ENCODE measurements at regions not wholly inside any gene's neighbourhood (a gene's known extent, or its start where the extent isn't known, plus 50 kb on each side); places are given as distances from the start of the nearest gene placed in this dataset.
"Not testable (repeated sequence)": the region's sequence is repeated elsewhere in the genome, so short reads cannot be mapped to it uniquely, and the experiment has no call there.

GRCh38 chr17:63090358-63091114, 124.5 kb downstream of the TANC2 start:
- H3K4me1 Mint-ChIP-seq; H3K27ac Mint-ChIP-seq; CTCF ChIA-PET; DNase-seq; H3K36me3 Mint-ChIP-seq; H3K9me3 Mint-ChIP-seq (ENCODE audit: low read depth); H3K4me3 Mint-ChIP-seq; H3K27me3 Mint-ChIP-seq; ATAC-seq: not testable (repeated sequence)

- H3K9me3 Mint-ChIP-seq (ENCODE audit: low read depth); CTCF ChIA-PET; H3K27ac Mint-ChIP-seq; H3K36me3 Mint-ChIP-seq; H3K4me3 Mint-ChIP-seq; DNase-seq; H3K4me1 Mint-ChIP-seq; H3K27me3 Mint-ChIP-seq; ATAC-seq: not testable (repeated sequence)
Observed at GRCh38 chr17:63091909-63092308, 125.9 kb downstream of the TANC2 start.

- Mint-ChIP-seq H3K9me3 (ENCODE audit: low read depth) (peaks cover 3% of the 10 kb centered on the region), H3K4me3 (no peak overlapping the region), H3K4me1 (no peaks in the 10 kb centered on the region), H3K36me3 (peaks cover 1% of the 10 kb centered on the region), H3K27me3 (no peaks in the 10 kb centered on the region), H3K27ac (no peak overlapping the region)
- DNase-seq (no peak), ATAC-seq (no peak)
- CTCF ChIA-PET = no interaction called here
Observed at GRCh38 chr17:63094631-63095030, 128.6 kb downstream of the TANC2 start.

DNA sequence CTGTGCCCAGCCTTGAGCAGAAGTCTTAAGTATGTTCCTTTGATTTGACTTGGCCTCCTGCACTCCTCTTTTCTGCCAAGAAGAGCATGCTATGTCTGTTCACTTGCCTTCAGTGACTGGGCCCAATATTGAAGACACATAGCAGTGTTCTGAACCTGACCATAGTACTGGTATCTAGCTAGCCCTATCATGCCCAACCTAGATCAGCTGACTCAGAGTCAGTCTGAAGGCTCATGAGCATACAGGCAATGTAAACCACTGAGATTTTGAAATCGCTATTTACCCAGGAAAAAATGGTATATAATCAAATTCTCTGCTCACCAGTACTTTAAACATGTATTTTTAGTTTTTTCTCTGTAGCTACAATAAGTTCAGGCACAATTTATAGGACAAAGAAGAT, 129.4 kb downstream of the TANC2 start:
- no peaks in the 10 kb centered on the region for H3K27me3 Mint-ChIP-seq

GRCh38 chr17:63095879-63096278, 129.8 kb downstream of the TANC2 start:
- peaks cover 3% of the 10 kb centered on the region for H3K9me3 Mint-ChIP-seq (ENCODE audit: low read depth)
- H3K27ac Mint-ChIP-seq = no peak overlapping the region
- H3K36me3 Mint-ChIP-seq = peaks cover 1% of the 10 kb centered on the region
- H3K4me1 Mint-ChIP-seq = no peaks in the 10 kb centered on the region
- no peak for DNase-seq
- ATAC-seq = no peak
- no peak overlapping the region for H3K4me3 Mint-ChIP-seq
- H3K27me3 Mint-ChIP-seq = no peaks in the 10 kb centered on the region
- CTCF ChIA-PET = no interaction called here

More for the DNA sequence above, 129.4 kb downstream of the TANC2 start:
- ATAC-seq (no peak), DNase-seq (no peak)
- H3K4me1 Mint-ChIP-seq = no peaks in the 10 kb centered on the region
- peaks cover 3% of the 10 kb centered on the region for H3K9me3 Mint-ChIP-seq (ENCODE audit: low read depth)
- no peak overlapping the region for H3K4me3 Mint-ChIP-seq
- H3K27ac Mint-ChIP-seq = no peak overlapping the region
- CTCF ChIA-PET = no interaction called here
- peaks cover 1% of the 10 kb centered on the region for H3K36me3 Mint-ChIP-seq

- H3K4me3 Mint-ChIP-seq = no peak overlapping the region
- no peaks in the 10 kb centered on the region for H3K27me3 Mint-ChIP-seq
- no peak for ATAC-seq
- peaks cover 1% of the 10 kb centered on the region for H3K36me3 Mint-ChIP-seq
- CTCF ChIA-PET = no interaction called here
- no peaks in the 10 kb centered on the region for H3K4me1 Mint-ChIP-seq
- no peak overlapping the region for H3K27ac Mint-ChIP-seq
- peaks cover 3% of the 10 kb centered on the region for H3K9me3 Mint-ChIP-seq (ENCODE audit: low read depth)
- no peak for DNase-seq
Observed at GRCh38 chr17:63096426-63096825, 130.4 kb downstream of the TANC2 start.

DNA sequence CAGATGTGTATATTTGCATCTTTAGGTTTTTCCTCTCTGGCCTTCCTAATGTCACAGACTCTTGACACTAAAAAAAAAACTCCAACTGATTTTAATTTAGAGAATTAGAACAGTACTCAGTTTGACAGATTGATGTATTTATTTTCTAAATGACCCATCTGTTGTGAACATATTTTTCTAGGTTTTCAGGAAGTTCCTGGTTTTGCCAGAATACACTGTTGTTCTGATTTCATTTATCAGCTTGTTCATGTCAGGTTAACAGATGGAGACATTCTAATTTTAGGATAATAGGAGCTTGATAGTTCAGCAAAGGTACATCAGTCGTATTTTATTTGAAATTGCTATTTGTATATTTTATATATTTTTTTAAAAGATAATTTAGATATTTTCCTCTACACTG, 133.4 kb downstream of the TANC2 start:
- DNase-seq (no peak), ATAC-seq (no peak)
- no peaks in the 10 kb centered on the region for H3K9me3 Mint-ChIP-seq (ENCODE audit: low read depth)
- no peaks in the 10 kb centered on the region for H3K4me1 Mint-ChIP-seq
- no peak overlapping the region for H3K4me3 Mint-ChIP-seq
- H3K27ac Mint-ChIP-seq = no peak overlapping the region
- H3K36me3 Mint-ChIP-seq = no peaks in the 10 kb centered on the region
- H3K27me3 Mint-ChIP-seq = no peaks in the 10 kb centered on the region
- CTCF ChIA-PET = interaction anchor here (0.7 kb wide), 1 partner anchor 318 kb away, joined by 3 read pairs; no protein-coding TSS in a partner anchor

GRCh38 chr17:63102034-63102433, 136.0 kb downstream of the TANC2 start:
- Mint-ChIP-seq H3K27ac (no peak overlapping the region), H3K36me3 (no peaks in the 10 kb centered on the region), H3K4me1 (no peaks in the 10 kb centered on the region), H3K9me3 (ENCODE audit: low read depth) (no peaks in the 10 kb centered on the region), H3K4me3 (no peak overlapping the region), H3K27me3 (no peaks in the 10 kb centered on the region)
- CTCF ChIA-PET = no interaction called here
- ATAC-seq (no peak), DNase-seq (no peak)

DNA sequence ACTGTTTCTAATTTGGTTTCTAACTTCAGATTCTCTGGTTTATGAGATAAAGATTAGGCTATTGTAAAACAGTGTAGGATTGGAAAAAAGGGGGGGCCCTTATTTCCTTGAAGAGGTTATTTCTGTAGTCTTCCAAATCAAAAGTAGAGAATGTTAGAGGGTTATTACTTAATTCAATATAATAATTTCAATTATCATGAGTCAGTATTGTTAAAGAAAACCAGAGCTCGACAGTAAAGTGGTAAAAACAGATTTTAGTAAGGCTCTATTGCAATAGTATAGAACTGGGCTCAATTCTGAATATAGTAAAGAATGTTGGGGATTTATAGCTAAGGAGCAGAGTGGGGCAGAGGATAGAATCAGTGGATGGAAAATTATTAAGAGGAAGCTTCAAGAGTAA, 140.0 kb downstream of the TANC2 start:
- no peak overlapping the region for H3K4me3 Mint-ChIP-seq
- CTCF ChIA-PET = no interaction called here
- ATAC-seq = no peak

GRCh38 chr17:63109661-63110060, 143.6 kb downstream of the TANC2 start:
- Mint-ChIP-seq H3K9me3 (ENCODE audit: low read depth) (no peaks in the 10 kb centered on the region), H3K4me3 (no peak overlapping the region), H3K27ac (no peak overlapping the region), H3K4me1 (no peaks in the 10 kb centered on the region), H3K27me3 (no peaks in the 10 kb centered on the region), H3K36me3 (no peaks in the 10 kb centered on the region)
- CTCF ChIA-PET = no interaction called here
- no peak for ATAC-seq
- no peak for DNase-seq

More for the DNA sequence above, 140.0 kb downstream of the TANC2 start:
- no peak overlapping the region for H3K27ac Mint-ChIP-seq
- no peak for DNase-seq
- H3K4me1 Mint-ChIP-seq = no peaks in the 10 kb centered on the region
- no peaks in the 10 kb centered on the region for H3K27me3 Mint-ChIP-seq
- H3K36me3 Mint-ChIP-seq = no peaks in the 10 kb centered on the region
- H3K9me3 Mint-ChIP-seq (ENCODE audit: low read depth) = no peaks in the 10 kb centered on the region

DNA sequence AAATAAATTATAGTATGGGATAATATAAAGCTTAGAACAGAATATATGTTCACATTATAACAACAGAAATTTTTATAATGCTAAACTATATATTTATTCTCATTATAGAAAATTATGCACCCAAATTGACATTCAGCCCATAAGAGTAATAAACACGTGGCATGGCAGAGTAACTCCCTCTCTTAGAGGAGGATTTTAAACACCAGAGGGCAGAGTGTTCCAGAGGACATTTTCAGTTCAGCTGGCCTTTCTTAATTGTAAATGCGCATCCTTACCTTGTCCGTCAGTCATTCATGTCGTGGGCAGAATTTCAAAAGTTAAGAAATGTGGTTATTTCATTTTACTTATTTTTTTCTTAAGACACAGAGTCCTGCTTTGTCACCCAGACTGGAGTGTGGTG, 147.1 kb downstream of the TANC2 start:
- CTCF ChIA-PET = interaction anchor here (1.0 kb wide), 1 partner anchor 293 kb away, joined by 3 read pairs; no protein-coding TSS in a partner anchor
- Mint-ChIP-seq H3K27ac (no peak overlapping the region), H3K4me1 (no peaks in the 10 kb centered on the region), H3K36me3 (no peaks in the 10 kb centered on the region), H3K4me3 (no peak overlapping the region), H3K27me3 (no peaks in the 10 kb centered on the region), H3K9me3 (ENCODE audit: low read depth) (no peaks in the 10 kb centered on the region)
- no peak for DNase-seq
- ATAC-seq = no peak

GRCh38 chr17:63116228-63116627, 150.2 kb downstream of the TANC2 start:
- H3K4me1 Mint-ChIP-seq = no peaks in the 10 kb centered on the region
- no peaks in the 10 kb centered on the region for H3K36me3 Mint-ChIP-seq
- DNase-seq (no peak), ATAC-seq (no peak)
- no peak overlapping the region for H3K27ac Mint-ChIP-seq
- H3K4me3 Mint-ChIP-seq = no peak overlapping the region
- no peaks in the 10 kb centered on the region for H3K27me3 Mint-ChIP-seq
- H3K9me3 Mint-ChIP-seq (ENCODE audit: low read depth) = no peaks in the 10 kb centered on the region
- CTCF ChIA-PET = no interaction called here

DNA sequence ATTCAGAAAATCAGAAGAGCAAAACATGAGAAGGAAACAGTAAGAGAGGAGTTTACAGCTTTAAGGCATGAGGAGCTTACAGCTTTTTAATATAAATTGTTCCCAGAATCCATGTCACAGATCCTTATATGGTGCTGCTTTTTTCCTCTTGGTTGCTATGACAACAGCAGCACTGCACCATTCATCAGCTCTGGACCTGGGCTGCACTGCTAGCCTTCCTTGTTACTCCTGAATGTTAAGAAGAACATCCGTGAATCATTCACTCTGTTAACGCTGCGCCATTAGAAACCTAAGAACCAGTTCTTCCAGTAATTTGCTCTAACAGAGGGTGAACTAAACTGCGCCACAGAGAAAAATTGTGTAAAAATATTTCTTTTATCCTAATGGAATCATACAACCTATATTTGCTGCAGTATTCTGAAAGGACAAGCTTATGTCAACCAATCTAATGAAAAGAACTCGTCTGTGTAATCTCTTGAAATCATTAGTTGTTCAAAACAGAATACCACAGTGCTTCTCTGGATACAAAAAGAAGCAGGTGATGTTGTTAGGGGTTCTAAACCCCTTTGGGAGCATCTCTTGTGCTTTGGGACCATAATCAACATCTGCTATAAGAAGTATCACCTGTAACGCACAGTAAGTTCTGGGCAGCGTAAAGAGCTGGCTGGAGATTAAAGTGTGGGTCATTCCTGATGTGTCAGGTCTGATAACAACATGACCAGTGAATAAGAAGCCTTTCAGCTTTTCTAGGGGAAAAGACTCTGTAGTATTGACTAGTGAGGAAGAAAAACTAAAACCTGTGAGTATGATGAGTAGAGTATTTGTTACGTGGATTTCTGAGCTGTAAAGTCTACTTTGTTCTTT, 151.2 kb downstream of the TANC2 start:
- no peaks in the 10 kb centered on the region for H3K9me3 Mint-ChIP-seq (ENCODE audit: low read depth)
- CTCF ChIA-PET = interaction anchor here (1.2 kb wide), 1 partner anchor 10 kb away, joined by 3 read pairs; no protein-coding TSS in a partner anchor

DNA sequence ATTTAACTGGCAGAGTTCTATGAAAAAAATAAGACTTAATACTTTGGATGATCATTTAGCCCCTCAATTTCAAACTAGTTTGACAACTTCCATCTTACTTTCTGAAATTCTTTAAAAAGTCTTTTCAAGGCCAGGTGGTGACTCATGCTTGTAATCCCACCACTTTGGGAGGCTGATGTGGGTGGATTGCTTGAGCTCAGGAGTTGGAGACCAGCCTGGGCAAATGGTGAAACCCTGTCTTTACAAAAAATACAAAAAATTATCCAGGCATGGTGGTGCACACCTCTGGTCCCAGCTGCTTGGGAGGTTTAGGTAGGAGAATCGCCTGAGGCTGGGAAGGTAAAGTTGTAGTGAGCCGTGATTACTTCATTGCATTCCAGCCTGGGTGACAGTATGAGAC, 154.4 kb downstream of the TANC2 start:
- H3K4me1 Mint-ChIP-seq = no peaks in the 10 kb centered on the region
- CTCF ChIA-PET = no interaction called here
- H3K9me3 Mint-ChIP-seq (ENCODE audit: low read depth) = no peaks in the 10 kb centered on the region
- no peak overlapping the region for H3K4me3 Mint-ChIP-seq
- no peaks in the 10 kb centered on the region for H3K27me3 Mint-ChIP-seq
- H3K27ac Mint-ChIP-seq = no peak overlapping the region
- no peak for DNase-seq
- no peak for ATAC-seq
- no peaks in the 10 kb centered on the region for H3K36me3 Mint-ChIP-seq

More for the DNA sequence above, 151.2 kb downstream of the TANC2 start:
- Mint-ChIP-seq H3K4me3 (no peak overlapping the region), H3K4me1 (no peaks in the 10 kb centered on the region), H3K27me3 (no peaks in the 10 kb centered on the region), H3K27ac (no peak overlapping the region), H3K36me3 (no peaks in the 10 kb centered on the region)
- no peak for ATAC-seq
- no peak for DNase-seq

Measured in activated CD8-positive, alpha-beta memory T cell treated with anti-CD3 and anti-CD28 coated beads, Interleukin-2, amount 10 ng/mL, durations not matched to agents 7 days and 5 days (primary cell).